ENCODE measurements at regions not wholly inside any gene's neighbourhood (a gene's known extent, or its start where the extent isn't known, plus 50 kb on each side); places are given as distances from the start of the nearest gene placed in this dataset.

- no peak for DNase-seq (ENCODE audit: low read depth)
- H3K4me3 ChIP-seq (ENCODE audit: control insufficient read depth, low read depth, low read length): no peak overlapping the region
- TF ChIP-seq, protein P1, sequence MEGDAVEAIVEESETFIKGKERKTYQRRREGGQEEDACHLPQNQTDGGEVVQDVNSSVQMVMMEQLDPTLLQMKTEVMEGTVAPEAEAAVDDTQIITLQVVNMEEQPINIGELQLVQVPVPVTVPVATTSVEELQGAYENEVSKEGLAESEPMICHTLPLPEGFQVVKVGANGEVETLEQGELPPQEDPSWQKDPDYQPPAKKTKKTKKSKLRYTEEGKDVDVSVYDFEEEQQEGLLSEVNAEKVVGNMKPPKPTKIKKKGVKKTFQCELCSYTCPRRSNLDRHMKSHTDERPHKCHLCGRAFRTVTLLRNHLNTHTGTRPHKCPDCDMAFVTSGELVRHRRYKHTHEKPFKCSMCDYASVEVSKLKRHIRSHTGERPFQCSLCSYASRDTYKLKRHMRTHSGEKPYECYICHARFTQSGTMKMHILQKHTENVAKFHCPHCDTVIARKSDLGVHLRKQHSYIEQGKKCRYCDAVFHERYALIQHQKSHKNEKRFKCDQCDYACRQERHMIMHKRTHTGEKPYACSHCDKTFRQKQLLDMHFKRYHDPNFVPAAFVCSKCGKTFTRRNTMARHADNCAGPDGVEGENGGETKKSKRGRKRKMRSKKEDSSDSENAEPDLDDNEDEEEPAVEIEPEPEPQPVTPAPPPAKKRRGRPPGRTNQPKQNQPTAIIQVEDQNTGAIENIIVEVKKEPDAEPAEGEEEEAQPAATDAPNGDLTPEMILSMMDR (conservative IDR thresholded peaks at IDR 0.05; ENCODE audit: control insufficient read depth, insufficient read depth, low read depth, low read length): no peak
These were observed 57.1 kb upstream of the GUCY1A1 start for GRCh38 chr4:155609455-155610059.

DNA sequence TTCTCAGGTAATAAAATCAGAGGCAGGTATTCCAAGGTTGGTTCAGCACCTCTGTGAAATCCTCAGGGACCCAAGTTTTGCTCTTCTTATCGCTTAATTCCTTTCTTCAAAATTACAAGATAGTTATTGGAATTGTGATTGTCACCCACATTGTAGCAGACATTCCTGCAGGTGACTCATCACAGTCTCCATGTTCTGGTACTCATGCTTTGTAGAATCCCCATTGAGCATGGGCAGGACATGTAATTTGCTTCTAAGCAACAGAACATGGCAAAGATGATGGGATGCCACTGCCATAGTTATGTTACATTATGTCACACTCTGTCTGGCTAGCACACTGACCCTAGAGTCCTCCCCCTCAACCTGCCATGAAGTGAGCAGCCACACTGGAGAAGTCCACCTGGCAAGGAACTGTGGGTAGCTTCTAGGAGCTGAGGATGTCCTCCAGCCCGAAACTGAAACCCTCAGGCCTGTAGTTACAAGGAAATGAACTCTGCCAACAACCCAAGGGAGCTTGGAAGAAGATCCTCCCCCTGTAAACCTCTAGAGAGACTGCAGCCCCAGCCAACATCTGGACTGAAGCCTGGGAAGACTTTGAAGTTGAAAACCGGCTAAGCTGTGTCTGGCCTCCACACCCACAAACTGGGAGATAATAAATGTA is 58.3 kb upstream of the GUCY1A1 start:
- peak; percentile 66 for DNase-seq (ENCODE audit: low read depth)
- H3K4me3 ChIP-seq (ENCODE audit: control insufficient read depth, low read depth, low read length): no peak overlapping the region

DNA sequence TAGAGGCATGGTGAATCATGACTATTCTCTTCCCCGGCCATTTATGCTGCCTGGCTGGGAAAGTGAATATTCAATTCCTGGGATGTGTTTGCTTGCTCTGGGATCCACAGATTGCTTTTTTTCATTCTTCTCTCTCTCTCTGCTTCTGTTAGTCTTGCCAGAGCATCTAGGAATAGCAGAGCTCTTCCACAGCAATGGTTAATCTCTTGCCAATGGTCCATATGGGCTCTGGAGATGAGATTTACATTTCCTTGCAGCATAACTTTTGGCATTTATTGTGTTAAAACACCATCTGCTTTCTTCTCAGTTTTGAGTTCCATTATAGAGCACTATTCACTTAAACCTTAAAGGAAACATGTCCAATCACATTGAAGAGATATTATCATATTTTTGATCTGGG is 59.2 kb upstream of the GUCY1A1 start:
- no peak for DNase-seq (ENCODE audit: low read depth)
- no peak overlapping the region for H3K4me3 ChIP-seq (ENCODE audit: control insufficient read depth, low read depth, low read length)
- TF ChIP-seq, protein P1 (conservative IDR thresholded peaks at IDR 0.05; ENCODE audit: control insufficient read depth, insufficient read depth, low read depth, low read length): no peak

More for the DNA sequence above, 58.3 kb upstream of the GUCY1A1 start:
- TF ChIP-seq, protein P1 (conservative IDR thresholded peaks at IDR 0.05; ENCODE audit: control insufficient read depth, insufficient read depth, low read depth, low read length): no peak

GRCh38 chr4:155604718-155605626 is 61.7 kb upstream of the GUCY1A1 start:
- no peak overlapping the region for H3K4me3 ChIP-seq (ENCODE audit: control insufficient read depth, low read depth, low read length)
- peak; percentile 95 for DNase-seq (ENCODE audit: low read depth)
- TF ChIP-seq, protein P1 (conservative IDR thresholded peaks at IDR 0.05; ENCODE audit: control insufficient read depth, insufficient read depth, low read depth, low read length): no peak

DNA sequence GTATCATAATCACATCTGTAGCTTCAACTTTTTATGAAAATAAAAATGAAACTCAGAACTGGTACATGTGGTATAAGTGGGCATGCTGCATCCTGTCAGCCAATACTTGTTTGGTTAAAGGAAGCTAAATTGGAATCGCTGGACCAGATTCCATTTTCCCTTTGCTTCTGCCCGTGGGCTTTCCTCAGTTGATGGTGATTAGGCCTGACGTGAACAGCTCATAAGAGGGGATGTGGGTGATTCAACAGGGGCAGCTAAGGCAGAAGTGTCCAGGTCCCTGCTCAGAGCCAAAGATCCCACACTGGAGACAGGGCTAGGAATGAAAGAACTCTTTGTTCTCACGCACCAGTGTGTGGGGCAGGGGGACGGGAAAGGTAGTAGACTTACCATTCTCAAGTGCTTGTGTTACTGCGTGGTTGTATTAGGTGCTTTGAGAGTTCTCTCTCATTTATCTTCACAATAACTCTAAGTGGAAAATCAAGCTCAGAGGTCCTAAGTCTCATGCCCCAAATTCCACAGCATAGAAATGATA is 63.2 kb upstream of the GUCY1A1 start:
- DNase-seq (ENCODE audit: low read depth): no peak
- H3K4me3 ChIP-seq (ENCODE audit: control insufficient read depth, low read depth, low read length): no peak overlapping the region
- TF ChIP-seq, protein P1 (conservative IDR thresholded peaks at IDR 0.05; ENCODE audit: control insufficient read depth, insufficient read depth, low read depth, low read length): no peak

- peak; percentile 38 for DNase-seq (ENCODE audit: low read depth)
- no peak overlapping the region for H3K4me3 ChIP-seq (ENCODE audit: control insufficient read depth, low read depth, low read length)
- TF ChIP-seq, protein P1 (conservative IDR thresholded peaks at IDR 0.05; ENCODE audit: control insufficient read depth, insufficient read depth, low read depth, low read length): no peak
These were observed 64.1 kb upstream of the GUCY1A1 start for GRCh38 chr4:155602351-155603140.
